ENCODE measurements at regions not wholly inside any gene's neighbourhood (a gene's known extent, or its start where the extent isn't known, plus 50 kb on each side); places are given as distances from the start of the nearest gene placed in this dataset.

DNA sequence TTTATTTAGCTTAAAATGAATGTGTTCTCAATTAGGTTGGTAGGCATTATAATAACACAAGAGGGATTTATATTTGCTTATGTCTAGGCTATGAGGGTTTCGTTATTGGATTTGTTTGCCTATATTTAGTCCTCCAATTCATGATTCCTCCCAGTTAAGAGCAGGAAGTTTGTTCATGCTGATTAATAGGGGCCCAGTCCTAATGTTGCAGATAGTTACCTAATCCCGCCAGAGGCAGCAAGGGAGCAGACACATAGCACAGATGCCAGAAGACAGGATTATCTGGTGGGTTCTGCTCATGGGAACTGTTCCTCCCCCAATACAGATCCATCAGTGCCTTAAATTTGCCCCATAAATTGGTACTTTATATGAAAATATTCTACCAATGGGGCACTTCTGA lies 100.8 kb upstream of the TLE4 start:
- POLR2A ChIA-PET (ENCODE audit: partially characterized antibody), result no interaction called here
- FAIRE-seq, result no peak
- no peak for TF ChIP-seq BCL11A (IDR thresholded peaks at IDR 0.05; ENCODE audit: low read depth in 2 of 2, low read length in 2 of 2)
- TF ChIP-seq, protein P1, sequence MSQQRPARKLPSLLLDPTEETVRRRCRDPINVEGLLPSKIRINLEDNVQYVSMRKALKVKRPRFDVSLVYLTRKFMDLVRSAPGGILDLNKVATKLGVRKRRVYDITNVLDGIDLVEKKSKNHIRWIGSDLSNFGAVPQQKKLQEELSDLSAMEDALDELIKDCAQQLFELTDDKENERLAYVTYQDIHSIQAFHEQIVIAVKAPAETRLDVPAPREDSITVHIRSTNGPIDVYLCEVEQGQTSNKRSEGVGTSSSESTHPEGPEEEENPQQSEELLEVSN (IDR thresholded peaks at IDR 0.05), result no peak
- no peak for TF ChIP-seq SP1 (IDR thresholded peaks at IDR 0.05; ENCODE audit: low read depth, low read length)
- TF ChIP-seq NRF1 (IDR thresholded peaks at IDR 0.05; ENCODE audit: low read depth, low read length), result no peak

More for the DNA sequence above, 100.8 kb upstream of the TLE4 start:
- no peak overlapping the region for H3K18ac ChIP-seq (ENCODE audit: extremely low read depth, low read length)
- H2BK5ac ChIP-seq (ENCODE audit: low read depth, low read length), result no peak overlapping the region
- no peak overlapping the region for H2AFZ ChIP-seq (ENCODE audit: low read length)
- H2BK15ac ChIP-seq (ENCODE audit: low read length), result no peak overlapping the region
- no peak overlapping the region for H3K4ac ChIP-seq (replicated peaks; ENCODE audit: insufficient read length, low read depth, low read length)
- H3K79me2 ChIP-seq (ENCODE audit: control insufficient read depth in 1 of 2, insufficient read depth in 2 of 2, low read length in 2 of 2), result no peaks in the 10 kb centered on the region
- H4K5ac ChIP-seq (ENCODE audit: insufficient read length, low read depth, low read length), result no peak overlapping the region
- no peak overlapping the region for H3K4me2 ChIP-seq (ENCODE audit: insufficient read depth in 1 of 2, low read depth in 2 of 2, low read length in 2 of 2)
- no peaks in the 10 kb centered on the region for H3K79me1 ChIP-seq (ENCODE audit: low read depth, low read length)
- WGBS, 2 experiments (ENCODE audit: extremely low coverage in 1 of 2, insufficient coverage in 1 of 2, insufficient read length in 1 of 2, insufficient replicate concordance in 2 of 2, low coverage in 1 of 2, low lambda C conversion rate in 2 of 2, missing lambda C conversion rate in 1 of 2), result 85% methylated on average over 2 of the region's 2 CpGs; no CpG with 5 or more reads in 1 of the 2 experiments
- no peaks in the 10 kb centered on the region for H3K27me3 ChIP-seq (replicated peaks in 1 of 4; ENCODE audit: control insufficient read depth in 3 of 4, extremely low read depth in 1 of 4, insufficient read depth in 3 of 4, low read length in 3 of 4)
- no peak overlapping the region for H3K9ac ChIP-seq (replicated peaks in 1 of 4; ENCODE audit: extremely low read depth in 1 of 4, low read depth in 3 of 4, low read length in 3 of 4)
- no peaks in the 10 kb centered on the region for H3K4me1 ChIP-seq (replicated peaks in 1 of 4; ENCODE audit: control insufficient read depth in 3 of 4, insufficient read depth in 4 of 4, low read length in 3 of 4)
- H4K91ac ChIP-seq (replicated peaks; ENCODE audit: insufficient read length, low read length), result no peak overlapping the region
- no peak overlapping the region for H3K56ac ChIP-seq (replicated peaks; ENCODE audit: insufficient read length, low read depth, low read length)
- no peak overlapping the region for H4K8ac ChIP-seq (ENCODE audit: extremely low read depth, insufficient read depth, low read length)
- CTCF ChIA-PET (ENCODE audit: partially characterized antibody), result interaction anchor here (1.1 to 2.1 kb wide), 5 partner anchors 8 to 186 kb away, joined by 3 to 13 read pairs (median 4); no protein-coding TSS in a partner anchor
- H2AK5ac ChIP-seq (ENCODE audit: low read depth, low read length), result no peak overlapping the region
- no peak overlapping the region for H3K23ac ChIP-seq (ENCODE audit: insufficient read length)
- no peak overlapping the region for H2BK20ac ChIP-seq (ENCODE audit: low read length)
- no peaks in the 10 kb centered on the region for H3K23me2 ChIP-seq (ENCODE audit: low read depth, low read length)
- no peaks in the 10 kb centered on the region for H4K20me1 ChIP-seq (replicated peaks in 1 of 2; ENCODE audit: control insufficient read depth in 1 of 2, insufficient read depth in 2 of 2, low read length in 2 of 2)
- no peak overlapping the region for H2BK12ac ChIP-seq (ENCODE audit: low read depth, low read length)
- DNase-seq (ENCODE audit: low read depth in 1 of 2, low spot score in 2 of 2), result no peak
- no peaks in the 10 kb centered on the region for H3K36me3 ChIP-seq (ENCODE audit: control insufficient read depth in 2 of 4, insufficient read depth in 4 of 4, low read length in 3 of 4)
- no peak overlapping the region for H3K14ac ChIP-seq (ENCODE audit: insufficient read length)
- no peak overlapping the region for H3K4me3 ChIP-seq (ENCODE audit: extremely low read depth in 1 of 4, insufficient read depth in 2 of 4, low read depth in 3 of 4, low read length in 4 of 4)
- H3K27ac ChIP-seq (ENCODE audit: low read depth, low read length), result no peak overlapping the region
- H3K9me3 ChIP-seq (ENCODE audit: insufficient read depth in 2 of 2, low read depth in 1 of 2, low read length in 1 of 2), result no peaks in the 10 kb centered on the region
- H2BK120ac ChIP-seq (replicated peaks; ENCODE audit: low read depth, low read length), result no peak overlapping the region
